ENCODE measurements at regions not wholly inside any gene's neighbourhood (a gene's known extent, or its start where the extent isn't known, plus 50 kb on each side); places are given as distances from the start of the nearest gene placed in this dataset.

- TF ChIP-seq ATF2 (IDR thresholded peaks at IDR 0.05; ENCODE audit: low read length) (no peak), KDM4A (IDR thresholded peaks at IDR 0.05; ENCODE audit: low read depth, low read length, severe bottlenecking) (no peak), SP2 (IDR thresholded peaks at IDR 0.05; ENCODE audit: low read length) (no peak), ASH2L (IDR thresholded peaks at IDR 0.05; ENCODE audit: low read length) (peak; percentile 81), MAFK (IDR thresholded peaks at IDR 0.05; ENCODE audit: low read depth, low read length) (no peak), EZH2 (IDR thresholded peaks at IDR 0.05; ENCODE audit: low read depth, low read length, severe bottlenecking) (no peak), RXRA (IDR thresholded peaks at IDR 0.05; ENCODE audit: insufficient read depth, low read depth, low read length) (no peak), RNF2 (IDR thresholded peaks at IDR 0.05; ENCODE audit: borderline replicate concordance, low read depth, low read length, missing control alignments, poor library complexity, severe bottlenecking) (no peak), POLR2A (IDR thresholded peaks at IDR 0.05; ENCODE audit: control extremely low read depth in 1 of 2, low read depth in 2 of 2, low read length in 2 of 2) (no peak; a peak in 1 of 3 replicates), CTCF (IDR thresholded peaks at IDR 0.05; ENCODE audit: control extremely low read depth in 1 of 3, insufficient read depth in 1 of 3, low read depth in 1 of 3, low read length in 3 of 3) (no peak), KDM1A (IDR thresholded peaks at IDR 0.05; ENCODE audit: borderline replicate concordance, low read length) (no peak), CREB1 (IDR thresholded peaks at IDR 0.05) (no peak), NANOG (IDR thresholded peaks at IDR 0.05; ENCODE audit: insufficient read depth, low read depth, low read length, poor library complexity, severe bottlenecking) (no peak), RAD21 (IDR thresholded peaks at IDR 0.05 in 1 of 2, conservative IDR thresholded peaks at IDR 0.05 in 1 of 2; ENCODE audit: low read depth in 2 of 2, low read length in 2 of 2) (peak; percentile 3 to 16; a peak in 2 of 4 replicates), ZNF274 (IDR thresholded peaks at IDR 0.05; ENCODE audit: borderline replicate concordance, extremely low read depth, low read length) (no peak), YY1 (IDR thresholded peaks at IDR 0.05; ENCODE audit: low read depth, low read length) (no peak; the same call in 1 of the 2 replicates), JUN (IDR thresholded peaks at IDR 0.05; ENCODE audit: low read depth, low read length) (no peak)
These were observed 72.4 kb downstream of the MYCN start (continued) for GRCh38 chr2:16012626-16013358.

Data from H1 (cell line).